ENCODE measurements at regions not wholly inside any gene's neighbourhood (a gene's known extent, or its start where the extent isn't known, plus 50 kb on each side); places are given as distances from the start of the nearest gene placed in this dataset.

DNA sequence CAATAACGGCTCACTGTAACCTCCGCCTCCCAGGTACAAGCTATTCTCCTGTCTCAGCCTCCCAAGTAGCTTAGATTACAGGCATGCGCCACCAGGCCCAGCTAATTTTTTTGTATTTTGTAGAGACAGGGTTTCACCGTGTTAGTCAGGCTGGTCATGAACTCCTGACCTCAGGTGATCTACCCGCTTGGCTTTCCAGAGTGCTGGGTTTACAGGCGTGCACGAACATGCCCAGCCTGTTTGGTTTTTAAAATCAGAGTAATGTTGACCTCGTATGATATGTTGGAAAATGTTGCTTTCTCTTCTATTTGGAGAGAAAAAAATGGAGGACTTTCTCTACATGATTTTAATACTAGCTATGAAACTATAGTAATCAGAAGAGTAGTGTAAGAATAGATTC, 386.2 kb downstream of the PTH2R start:
- TF ChIP-seq, protein P1, sequence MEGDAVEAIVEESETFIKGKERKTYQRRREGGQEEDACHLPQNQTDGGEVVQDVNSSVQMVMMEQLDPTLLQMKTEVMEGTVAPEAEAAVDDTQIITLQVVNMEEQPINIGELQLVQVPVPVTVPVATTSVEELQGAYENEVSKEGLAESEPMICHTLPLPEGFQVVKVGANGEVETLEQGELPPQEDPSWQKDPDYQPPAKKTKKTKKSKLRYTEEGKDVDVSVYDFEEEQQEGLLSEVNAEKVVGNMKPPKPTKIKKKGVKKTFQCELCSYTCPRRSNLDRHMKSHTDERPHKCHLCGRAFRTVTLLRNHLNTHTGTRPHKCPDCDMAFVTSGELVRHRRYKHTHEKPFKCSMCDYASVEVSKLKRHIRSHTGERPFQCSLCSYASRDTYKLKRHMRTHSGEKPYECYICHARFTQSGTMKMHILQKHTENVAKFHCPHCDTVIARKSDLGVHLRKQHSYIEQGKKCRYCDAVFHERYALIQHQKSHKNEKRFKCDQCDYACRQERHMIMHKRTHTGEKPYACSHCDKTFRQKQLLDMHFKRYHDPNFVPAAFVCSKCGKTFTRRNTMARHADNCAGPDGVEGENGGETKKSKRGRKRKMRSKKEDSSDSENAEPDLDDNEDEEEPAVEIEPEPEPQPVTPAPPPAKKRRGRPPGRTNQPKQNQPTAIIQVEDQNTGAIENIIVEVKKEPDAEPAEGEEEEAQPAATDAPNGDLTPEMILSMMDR (conservative IDR thresholded peaks at IDR 0.05; ENCODE audit: low read length) = no peak
- TF ChIP-seq EZH2phosphoT487 (IDR thresholded peaks at IDR 0.05; ENCODE audit: borderline replicate concordance) = no peak

Data from Loucy (cell line).